ENCODE measurements at regions not wholly inside any gene's neighbourhood (a gene's known extent, or its start where the extent isn't known, plus 50 kb on each side); places are given as distances from the start of the nearest gene placed in this dataset.

- H3K27ac ChIP-seq: no peak overlapping the region
- no peaks in the 10 kb centered on the region for H3K36me3 ChIP-seq
- DNase-seq: no peak
- peaks cover 9% of the 10 kb centered on the region for H3K27me3 ChIP-seq (ENCODE audit: insufficient read depth, low read depth, severe bottlenecking)
- no peak overlapping the region for H3K4me3 ChIP-seq (ENCODE audit: low read depth, low read length)
- H3K9me3 ChIP-seq (ENCODE audit: severe bottlenecking): no peaks in the 10 kb centered on the region
- TF ChIP-seq CTCF (IDR thresholded peaks at IDR 0.05; ENCODE audit: low read depth, low read length): no peak
These were observed 51.3 kb upstream of the STXBP6 start for GRCh38 chr14:25101276-25101675.

All from WERI-Rb-1 (cell line).